ENCODE measurements at regions not wholly inside any gene's neighbourhood (a gene's known extent, or its start where the extent isn't known, plus 50 kb on each side); places are given as distances from the start of the nearest gene placed in this dataset.

GRCh38 chr2:8525236-8525581 is 156.6 kb upstream of the ID2 start:
- TF ChIP-seq CTCF (IDR thresholded peaks at IDR 0.05) (no peak), POLR2A (IDR thresholded peaks at IDR 0.05) (no peak)

Data from adrenal gland (tissue), 5 donors.